ENCODE measurements at regions not wholly inside any gene's neighbourhood (a gene's known extent, or its start where the extent isn't known, plus 50 kb on each side); places are given as distances from the start of the nearest gene placed in this dataset.
A peak's percentile ranks its signal among the peaks of the same experiment; 100 is the strongest.

DNA sequence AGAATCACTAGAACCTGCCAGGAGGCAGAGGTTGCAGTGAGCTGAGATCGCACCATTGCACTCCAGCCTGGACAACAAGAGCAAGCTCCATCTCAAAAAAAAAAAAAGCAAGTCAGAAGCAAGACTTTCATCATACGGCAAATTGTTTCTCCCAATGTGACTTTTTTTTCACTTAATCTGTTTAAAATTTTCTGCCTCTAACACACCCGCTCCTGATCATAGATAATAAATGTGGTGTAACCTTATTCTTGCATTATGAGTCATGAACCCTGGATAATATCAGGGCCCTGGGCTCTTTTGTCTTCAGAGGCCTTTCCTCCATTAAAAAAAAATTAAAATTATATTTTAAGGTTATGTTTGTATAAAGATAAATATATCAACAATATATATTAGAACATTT lies 111.4 kb upstream of the JCAD start:
- no peak for DNase-seq
- no peak overlapping the region for H3K4me3 ChIP-seq (replicated peaks in 1 of 3; ENCODE audit: low read depth in 2 of 3, low read length in 3 of 3)
- TF ChIP-seq, protein P1, sequence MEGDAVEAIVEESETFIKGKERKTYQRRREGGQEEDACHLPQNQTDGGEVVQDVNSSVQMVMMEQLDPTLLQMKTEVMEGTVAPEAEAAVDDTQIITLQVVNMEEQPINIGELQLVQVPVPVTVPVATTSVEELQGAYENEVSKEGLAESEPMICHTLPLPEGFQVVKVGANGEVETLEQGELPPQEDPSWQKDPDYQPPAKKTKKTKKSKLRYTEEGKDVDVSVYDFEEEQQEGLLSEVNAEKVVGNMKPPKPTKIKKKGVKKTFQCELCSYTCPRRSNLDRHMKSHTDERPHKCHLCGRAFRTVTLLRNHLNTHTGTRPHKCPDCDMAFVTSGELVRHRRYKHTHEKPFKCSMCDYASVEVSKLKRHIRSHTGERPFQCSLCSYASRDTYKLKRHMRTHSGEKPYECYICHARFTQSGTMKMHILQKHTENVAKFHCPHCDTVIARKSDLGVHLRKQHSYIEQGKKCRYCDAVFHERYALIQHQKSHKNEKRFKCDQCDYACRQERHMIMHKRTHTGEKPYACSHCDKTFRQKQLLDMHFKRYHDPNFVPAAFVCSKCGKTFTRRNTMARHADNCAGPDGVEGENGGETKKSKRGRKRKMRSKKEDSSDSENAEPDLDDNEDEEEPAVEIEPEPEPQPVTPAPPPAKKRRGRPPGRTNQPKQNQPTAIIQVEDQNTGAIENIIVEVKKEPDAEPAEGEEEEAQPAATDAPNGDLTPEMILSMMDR (IDR thresholded peaks at IDR 0.05) = no peak

GRCh38 chr10:30170146-30170545 lies 110.8 kb upstream of the JCAD start:
- no peaks in the 10 kb centered on the region for H4K20me1 ChIP-seq (ENCODE audit: insufficient read depth, low read length)
- H3K4me2 ChIP-seq (replicated peaks; ENCODE audit: extremely low read depth, low read length, poor library complexity, severe bottlenecking) = no peak overlapping the region
- WGBS (ENCODE audit: insufficient coverage) = 90% methylated on average over 2 of the region's 3 CpGs
- no peaks in the 10 kb centered on the region for H3K27me3 ChIP-seq (ENCODE audit: control insufficient read depth in 2 of 2, insufficient read depth in 2 of 2, low read length in 2 of 2)
- no peaks in the 10 kb centered on the region for H3K36me3 Mint-ChIP-seq
- DNase-seq = no peak
- H3K36me3 ChIP-seq (replicated peaks in 1 of 2; ENCODE audit: control insufficient read depth in 1 of 2, insufficient read depth in 2 of 2, low read length in 2 of 2) = no peaks in the 10 kb centered on the region
- TF ChIP-seq, protein P1 (IDR thresholded peaks at IDR 0.05) = no peak
- no peaks in the 10 kb centered on the region for H3K4me1 ChIP-seq (ENCODE audit: control insufficient read depth in 1 of 2, insufficient read depth in 2 of 2, low read length in 2 of 2)
- intact Hi-C loops (cut with micrococcal nuclease) = no loop called here
- no peaks in the 10 kb centered on the region for H3K79me2 ChIP-seq (ENCODE audit: insufficient read depth, low read length)
- H3K9ac ChIP-seq (ENCODE audit: insufficient read depth, low read length, poor library complexity, severe bottlenecking) = no peak overlapping the region
- H3K27me3 Mint-ChIP-seq (ENCODE audit: low read depth in 3 of 3) = peaks cover 3 to 14% (median 10%) of the 10 kb centered on the region in 3 donors
- H3K9me3 Mint-ChIP-seq = peaks cover 0 to 6% (median 2%) of the 10 kb centered on the region in 7 donors
- H3K4me3 Mint-ChIP-seq = no peak overlapping the region
- H3K4me3 ChIP-seq (replicated peaks in 1 of 3; ENCODE audit: low read depth in 2 of 3, low read length in 3 of 3) = no peak overlapping the region
- no peak overlapping the region for H2AFZ ChIP-seq (ENCODE audit: insufficient read depth, low read depth, low read length, poor library complexity, severe bottlenecking)
- no peak overlapping the region for H3K27ac Mint-ChIP-seq
- no peaks in the 10 kb centered on the region for H3K9me3 ChIP-seq (replicated peaks in 1 of 2; ENCODE audit: control insufficient read depth in 1 of 2, insufficient read depth in 1 of 2, low read length in 2 of 2)
- no peaks in the 10 kb centered on the region for H3K4me1 Mint-ChIP-seq
- H3K27ac ChIP-seq (ENCODE audit: low read depth in 1 of 2, low read length in 2 of 2) = no peak overlapping the region

More for the DNA sequence above, 111.4 kb upstream of the JCAD start:
- peaks cover 0 to 5% (median 2%) of the 10 kb centered on the region in 7 donors for H3K9me3 Mint-ChIP-seq
- Histone ChIP-seq H3K4me2 (replicated peaks; ENCODE audit: extremely low read depth, low read length, poor library complexity, severe bottlenecking) (no peak overlapping the region), H3K27me3 (ENCODE audit: control insufficient read depth in 2 of 2, insufficient read depth in 2 of 2, low read length in 2 of 2) (no peaks in the 10 kb centered on the region), H3K79me2 (ENCODE audit: insufficient read depth, low read length) (no peaks in the 10 kb centered on the region), H3K4me1 (ENCODE audit: control insufficient read depth in 1 of 2, insufficient read depth in 2 of 2, low read length in 2 of 2) (no peaks in the 10 kb centered on the region), H3K9me3 (replicated peaks in 1 of 2; ENCODE audit: control insufficient read depth in 1 of 2, insufficient read depth in 1 of 2, low read length in 2 of 2) (no peaks in the 10 kb centered on the region), H3K36me3 (replicated peaks in 1 of 2; ENCODE audit: control insufficient read depth in 1 of 2, insufficient read depth in 2 of 2, low read length in 2 of 2) (no peaks in the 10 kb centered on the region), H3K9ac (ENCODE audit: insufficient read depth, low read length, poor library complexity, severe bottlenecking) (no peak overlapping the region), H4K20me1 (ENCODE audit: insufficient read depth, low read length) (no peaks in the 10 kb centered on the region), H3K27ac (ENCODE audit: low read depth in 1 of 2, low read length in 2 of 2) (no peak overlapping the region), H2AFZ (ENCODE audit: insufficient read depth, low read depth, low read length, poor library complexity, severe bottlenecking) (no peak overlapping the region)
- no peaks in the 10 kb centered on the region for H3K36me3 Mint-ChIP-seq
- H3K27me3 Mint-ChIP-seq (ENCODE audit: low read depth in 3 of 3) = peaks cover 0 to 13% (median 7%) of the 10 kb centered on the region in 3 donors
- WGBS (ENCODE audit: insufficient coverage) = 100% methylated on average over 1 of the region's 3 CpGs
- intact Hi-C loops (cut with micrococcal nuclease) = no loop called here
- H3K4me3 Mint-ChIP-seq = no peak overlapping the region
- no peaks in the 10 kb centered on the region for H3K4me1 Mint-ChIP-seq
- peak overlapping the region in 1 of 7 donors; percentile 15 for H3K27ac Mint-ChIP-seq
